ENCODE measurements at regions not wholly inside any gene's neighbourhood (a gene's known extent, or its start where the extent isn't known, plus 50 kb on each side); places are given as distances from the start of the nearest gene placed in this dataset.

DNA sequence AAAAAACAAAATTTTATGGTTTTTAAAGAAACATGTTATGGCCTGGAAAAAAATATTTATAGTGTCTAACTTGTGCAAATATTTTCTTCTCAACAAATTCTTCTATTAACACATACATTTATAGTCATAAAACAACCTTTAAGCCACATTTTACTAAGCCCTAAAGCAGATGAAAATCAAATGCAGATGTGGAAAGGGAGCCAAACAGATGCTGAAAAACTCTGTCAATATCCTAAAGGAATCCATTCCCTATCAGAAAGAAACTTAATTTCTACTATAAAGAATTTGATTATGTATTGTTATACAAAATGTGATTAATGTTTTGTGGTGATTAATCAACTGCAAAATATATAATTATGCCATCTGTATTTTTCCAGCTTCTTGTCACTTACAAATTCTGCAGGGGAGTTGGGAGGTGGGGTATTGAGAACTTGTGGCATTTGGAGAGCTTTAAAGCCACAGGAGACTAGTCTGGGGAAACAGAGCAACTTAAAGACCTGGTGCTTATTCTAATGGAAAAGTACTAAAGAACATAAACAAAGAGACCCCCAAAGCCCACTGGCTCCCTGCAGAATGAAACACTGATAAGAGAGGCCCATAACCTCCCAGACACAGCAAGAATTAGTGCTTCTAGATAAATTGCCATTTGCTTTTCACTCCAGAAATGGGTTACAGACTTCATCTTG, 1721.0 kb upstream of the PIK3C3 start:
- Histone ChIP-seq H3K27me3 (ENCODE audit: control insufficient read depth, insufficient read depth, low read length, poor library complexity, severe bottlenecking) (no peaks in the 10 kb centered on the region), H3K9ac (ENCODE audit: extremely low read depth, low read length, poor library complexity, severe bottlenecking) (no peak overlapping the region), H3K36me3 (ENCODE audit: control insufficient read depth, insufficient read depth, low read length) (no peaks in the 10 kb centered on the region), H3K4me3 (ENCODE audit: low read length) (no peak overlapping the region), H3K27ac (ENCODE audit: low read depth, low read length) (no peak overlapping the region), H3K9me3 (ENCODE audit: control insufficient read depth, low read length) (no peaks in the 10 kb centered on the region), H3K4me1 (ENCODE audit: control insufficient read depth, insufficient read depth, low read length) (no peaks in the 10 kb centered on the region)
- TF ChIP-seq CTCF (conservative IDR thresholded peaks at IDR 0.05): no peak
- Mint-ChIP-seq H3K27ac (no peak overlapping the region), H3K4me3 (peak overlapping the region; percentile 17), H3K4me1 (peaks cover 23% of the 10 kb centered on the region), H3K27me3 (ENCODE audit: insufficient read depth) (peaks cover 2% of the 10 kb centered on the region), H3K36me3 (ENCODE audit: low read depth) (no peaks in the 10 kb centered on the region), H3K9me3 (peaks cover 8% of the 10 kb centered on the region)
- DNase-seq: no peak

GRCh38 chr18:40222776-40223175, 1732.3 kb upstream of the PIK3C3 start:
- Mint-ChIP-seq H3K27me3 (ENCODE audit: insufficient read depth) (no peaks in the 10 kb centered on the region), H3K9me3 (no peaks in the 10 kb centered on the region), H3K36me3 (ENCODE audit: low read depth) (no peaks in the 10 kb centered on the region), H3K4me3 (no peak overlapping the region), H3K4me1 (no peaks in the 10 kb centered on the region), H3K27ac (no peak overlapping the region)
- no peaks in the 10 kb centered on the region for H3K27me3 ChIP-seq (ENCODE audit: control insufficient read depth, insufficient read depth, low read length, poor library complexity, severe bottlenecking)
- H3K36me3 ChIP-seq (ENCODE audit: control insufficient read depth, insufficient read depth, low read length): no peaks in the 10 kb centered on the region
- DNase-seq: no peak
- no peaks in the 10 kb centered on the region for H3K9me3 ChIP-seq (ENCODE audit: control insufficient read depth, low read length)
- H3K4me3 ChIP-seq (ENCODE audit: low read length): no peak overlapping the region
- H3K4me1 ChIP-seq (ENCODE audit: control insufficient read depth, insufficient read depth, low read length): no peaks in the 10 kb centered on the region
- no peak overlapping the region for H3K9ac ChIP-seq (ENCODE audit: extremely low read depth, low read length, poor library complexity, severe bottlenecking)
- no peak overlapping the region for H3K27ac ChIP-seq (ENCODE audit: low read depth, low read length)
- 80 to 97% methylated on average over 1 of the region's 1 CpG for WGBS, 2 experiments (ENCODE audit: insufficient coverage in 1 of 2, insufficient read length in 1 of 2)
- no peak for TF ChIP-seq CTCF (conservative IDR thresholded peaks at IDR 0.05)

GRCh38 chr18:40216856-40217255, 1738.2 kb upstream of the PIK3C3 start:
- Mint-ChIP-seq H3K27me3 (ENCODE audit: insufficient read depth) (no peaks in the 10 kb centered on the region), H3K9me3 (peaks cover 14% of the 10 kb centered on the region), H3K36me3 (ENCODE audit: low read depth) (peaks cover 2% of the 10 kb centered on the region), H3K4me3 (no peak overlapping the region), H3K27ac (no peak overlapping the region), H3K4me1 (peaks cover 13% of the 10 kb centered on the region)
- no peak for TF ChIP-seq CTCF (conservative IDR thresholded peaks at IDR 0.05)
- Histone ChIP-seq H3K27me3 (ENCODE audit: control insufficient read depth, insufficient read depth, low read length, poor library complexity, severe bottlenecking) (no peaks in the 10 kb centered on the region), H3K9ac (ENCODE audit: extremely low read depth, low read length, poor library complexity, severe bottlenecking) (no peak overlapping the region), H3K4me1 (ENCODE audit: control insufficient read depth, insufficient read depth, low read length) (peaks cover 8% of the 10 kb centered on the region), H3K4me3 (ENCODE audit: low read length) (no peak overlapping the region), H3K36me3 (ENCODE audit: control insufficient read depth, insufficient read depth, low read length) (no peaks in the 10 kb centered on the region), H3K27ac (ENCODE audit: low read depth, low read length) (no peak overlapping the region), H3K9me3 (ENCODE audit: control insufficient read depth, low read length) (peaks cover 15% of the 10 kb centered on the region)
- DNase-seq: no peak
- 83% methylated on average over 1 of the region's 1 CpG; no CpG with 5 or more reads in 1 of the 2 experiments for WGBS, 2 experiments (ENCODE audit: insufficient coverage in 1 of 2, insufficient read length in 1 of 2)

Measured in endodermal cell (in vitro differentiated cells).